MM.1S (cell line): ENCODE measurements at regions not wholly inside any gene's neighbourhood (a gene's known extent, or its start where the extent isn't known, plus 50 kb on each side); places are given as distances from the start of the nearest gene placed in this dataset.

Source experiments
- DNase-seq: peaks from one replicate; pipeline ENCODE4 v3.0.0-alpha.2; 2015
- H2AFZ ChIP-seq: fragments of 300-600 bp; sonication (generic); 2 replicates; pipeline ENCODE4 v1.6.0; 2016; ENCODE audit warnings: antibody characterized with exemption, low read length
- H3F3A ChIP-seq: fragments of 300-600 bp; sonication (generic); 2 replicates; pipeline ENCODE4 v1.6.1; 2016; ENCODE audit warnings: mild to moderate bottlenecking, antibody characterized with exemption, low read length, moderate library complexity, mixed read lengths; ENCODE audit not compliant: insufficient read depth
- H3K27ac ChIP-seq: fragments of 300-600 bp; sonication (generic); 2 replicates; pipeline ENCODE4 v1.5.1; 2016; ENCODE audit warnings: mild to moderate bottlenecking, low read length
- H3K27me3 ChIP-seq: fragments of 300-600 bp; sonication (generic); replicated peaks from 2 replicates; pipeline ENCODE4 v1.6.0; 2016; ENCODE audit warnings: low read length; ENCODE audit not compliant: insufficient read depth
- H3K36me3 ChIP-seq: fragments of 300-600 bp; sonication (generic); replicated peaks from 2 replicates; pipeline ENCODE4 v1.6.1; 2016; ENCODE audit warnings: mild to moderate bottlenecking, low read length, mixed read lengths; ENCODE audit not compliant: insufficient read depth
- H3K4me1 ChIP-seq: fragments of 300-600 bp; sonication (generic); 2 replicates; pipeline ENCODE4 v1.6.1; 2016; ENCODE audit warnings: low read length, mixed read lengths
- H3K4me2 ChIP-seq: fragments of 300-600 bp; sonication (generic); 2 replicates; pipeline ENCODE4 v1.6.0; 2016; ENCODE audit warnings: low read depth, low read length
- H3K4me3 ChIP-seq: fragments of 300-600 bp; sonication (generic); 2 replicates; pipeline ENCODE4 v1.5.1; 2016; ENCODE audit warnings: low read length, mixed read lengths
- H3K79me2 ChIP-seq: fragments of 300-600 bp; sonication (generic); 2 replicates; pipeline ENCODE4 v1.6.1; 2016; ENCODE audit warnings: mixed run types, low read length, mixed read lengths
- H3K9ac ChIP-seq: fragments of 300-600 bp; sonication (generic); 2 replicates; pipeline ENCODE4 v1.6.1; 2016; ENCODE audit warnings: low read length, mixed read lengths
- H3K9me2 ChIP-seq: fragments of 300-600 bp; sonication (generic); replicated peaks from 2 replicates; pipeline ENCODE4 v1.6.1; 2016; ENCODE audit warnings: mild to moderate bottlenecking, low read length, mixed read lengths; ENCODE audit not compliant: insufficient read depth
- H3K9me3 ChIP-seq: fragments of 300-600 bp; sonication (generic); replicated peaks from 2 replicates; pipeline ENCODE4 v1.6.1; 2016; ENCODE audit warnings: mild to moderate bottlenecking, low read length, mixed read lengths; ENCODE audit not compliant: insufficient read depth
- H4K20me1 ChIP-seq: fragments of 300-600 bp; sonication (generic); 2 replicates; pipeline ENCODE4 v1.6.1; 2016; ENCODE audit warnings: mild to moderate bottlenecking, low read length, moderate library complexity, mixed read lengths; ENCODE audit not compliant: insufficient read depth
- CTCF ChIP-seq: fragments of 300-600 bp; sonication (generic); IDR thresholded peaks from 2 replicates; pipeline ENCODE4 v1.5.1; 2016; ENCODE audit warnings: antibody characterized with exemption, low read length, mixed read lengths
- EZH2 ChIP-seq: fragments of 300-600 bp; sonication (generic); optimal IDR thresholded peaks from 2 replicates; pipeline ENCODE3; 2017; ENCODE audit warnings: low read depth, mild to moderate bottlenecking, antibody characterized with exemption, low read length, mixed read lengths
- EZH2phosphoT487 ChIP-seq: fragments of 300-600 bp; sonication (generic); IDR thresholded peaks from 2 replicates; pipeline ENCODE4 v1.6.1; 2018; ENCODE audit warnings: antibody characterized with exemption, low read length

- H3K9me2 ChIP-seq, result no peaks in the 10 kb centered on the region
- no peak overlapping the region for H3K4me3 ChIP-seq
- H4K20me1 ChIP-seq, result no peaks in the 10 kb centered on the region
- H3K9me3 ChIP-seq, result no peaks in the 10 kb centered on the region
- H3K4me1 ChIP-seq, result no peaks in the 10 kb centered on the region
- no peaks in the 10 kb centered on the region for H3F3A ChIP-seq
- H2AFZ ChIP-seq, result no peak overlapping the region
- H3K36me3 ChIP-seq, result no peaks in the 10 kb centered on the region
- DNase-seq, result no peak
- H3K27me3 ChIP-seq, result no peaks in the 10 kb centered on the region
- H3K27ac ChIP-seq, result no peak overlapping the region
- no peaks in the 10 kb centered on the region for H3K79me2 ChIP-seq
- H3K4me2 ChIP-seq, result no peak overlapping the region
- TF ChIP-seq EZH2 (no peak), EZH2phosphoT487 (no peak), CTCF (no peak)
- no peak overlapping the region for H3K9ac ChIP-seq
These were observed 139.7 kb upstream of the HES1 start for GRCh38 chr3:193996221-193996620.

- no peaks in the 10 kb centered on the region for H3F3A ChIP-seq
- H3K36me3 ChIP-seq, result no peaks in the 10 kb centered on the region
- no peaks in the 10 kb centered on the region for H3K9me2 ChIP-seq
- DNase-seq, result no peak
- no peak overlapping the region for H2AFZ ChIP-seq
- no peaks in the 10 kb centered on the region for H4K20me1 ChIP-seq
- H3K4me3 ChIP-seq, result no peak overlapping the region
- no peaks in the 10 kb centered on the region for H3K4me1 ChIP-seq
- H3K9me3 ChIP-seq, result no peaks in the 10 kb centered on the region
- H3K9ac ChIP-seq, result no peak overlapping the region
- no peaks in the 10 kb centered on the region for H3K79me2 ChIP-seq
- H3K27me3 ChIP-seq, result no peaks in the 10 kb centered on the region
- TF ChIP-seq CTCF, result no peak
- H3K4me2 ChIP-seq, result no peak overlapping the region
- H3K27ac ChIP-seq, result no peak overlapping the region
These were observed 139.3 kb upstream of the HES1 start for GRCh38 chr3:193996641-193997089.

- Histone ChIP-seq H3K4me2 (no peak overlapping the region), H3K4me3 (no peak overlapping the region), H2AFZ (no peak overlapping the region), H4K20me1 (no peaks in the 10 kb centered on the region), H3K27ac (no peak overlapping the region), H3K9me2 (no peaks in the 10 kb centered on the region), H3K27me3 (no peaks in the 10 kb centered on the region), H3K79me2 (no peaks in the 10 kb centered on the region), H3K9ac (no peak overlapping the region), H3F3A (no peaks in the 10 kb centered on the region), H3K9me3 (no peaks in the 10 kb centered on the region), H3K4me1 (no peaks in the 10 kb centered on the region), H3K36me3 (no peaks in the 10 kb centered on the region)
- TF ChIP-seq EZH2phosphoT487 (no peak), CTCF (no peak), EZH2 (no peak)
- DNase-seq, result no peak
These were observed 138.5 kb upstream of the HES1 start for GRCh38 chr3:193997228-193998122.
